NCI-H128 (cell line): ENCODE measurements at regions not wholly inside any gene's neighbourhood (a gene's known extent, or its start where the extent isn't known, plus 50 kb on each side); places are given as distances from the start of the nearest gene placed in this dataset.
"Not testable (repeated sequence)": the region's sequence is repeated elsewhere in the genome, so short reads cannot be mapped to it uniquely, and the experiment has no call there.

Experiments
- DNase-seq: peaks from one replicate; lab custom pipeline; 2025; ENCODE audit not compliant: unreplicated experiment; lab: John Stamatoyannopoulos, UW

DNA sequence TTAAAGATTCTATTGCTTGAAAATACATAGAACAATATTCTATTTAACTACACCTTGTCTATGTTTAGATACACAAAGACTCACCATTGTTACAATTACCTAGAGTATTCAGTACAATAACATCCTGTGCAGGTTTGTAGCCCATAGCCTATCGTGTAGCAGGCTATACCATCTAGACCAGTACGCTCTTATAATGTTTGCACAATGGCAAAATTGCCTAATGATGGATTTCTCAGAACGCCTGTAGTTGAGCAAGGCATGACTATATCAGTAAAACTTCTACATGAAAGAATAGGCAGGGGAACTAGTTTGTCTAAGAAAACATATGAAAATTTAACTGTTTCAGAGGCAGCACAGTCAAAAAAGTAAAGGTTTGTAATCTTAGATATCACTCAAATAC lies 375.9 kb downstream of the DAD1 start:
- DNase-seq: no peak

DNA sequence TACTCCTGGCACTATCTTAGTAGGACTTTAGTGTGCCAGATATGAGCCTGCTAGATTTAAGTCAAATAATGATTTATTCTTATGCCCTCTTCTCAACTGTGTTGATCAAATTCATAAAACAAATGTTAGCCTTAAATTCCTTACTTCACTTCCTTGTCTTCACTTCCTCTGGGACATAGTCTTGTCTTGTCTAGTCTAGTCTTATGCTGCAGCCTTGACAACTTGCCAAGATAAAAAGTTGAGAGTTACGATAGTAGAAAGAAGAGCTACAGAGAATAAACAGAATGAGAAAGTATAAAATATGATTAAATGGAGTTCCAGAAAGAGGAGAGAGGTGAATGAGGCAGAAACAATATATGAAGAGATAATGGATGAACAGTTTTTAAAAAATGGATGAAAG lies 378.1 kb downstream of the DAD1 start:
- DNase-seq: no peak

DNA sequence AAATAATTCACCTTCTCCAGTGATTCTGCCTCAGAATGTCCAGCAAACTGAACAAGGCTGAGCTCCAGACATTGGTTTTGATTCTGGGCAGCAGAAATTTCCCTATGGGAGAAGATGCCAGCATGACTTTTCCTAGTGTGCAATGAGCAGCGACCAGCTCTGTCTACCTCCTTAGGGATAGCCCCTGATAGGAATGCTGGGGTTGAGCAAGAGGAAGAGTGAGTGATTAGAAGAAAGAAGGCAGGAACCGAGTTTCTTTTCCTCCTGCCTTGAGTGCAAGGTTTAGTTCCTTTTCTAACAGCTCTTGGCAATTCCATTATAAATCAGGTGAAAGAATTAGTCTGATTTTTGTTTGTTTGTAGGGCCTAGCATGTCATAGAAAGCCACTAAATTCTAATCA lies 379.0 kb downstream of the DAD1 start:
- DNase-seq: no peak

DNA sequence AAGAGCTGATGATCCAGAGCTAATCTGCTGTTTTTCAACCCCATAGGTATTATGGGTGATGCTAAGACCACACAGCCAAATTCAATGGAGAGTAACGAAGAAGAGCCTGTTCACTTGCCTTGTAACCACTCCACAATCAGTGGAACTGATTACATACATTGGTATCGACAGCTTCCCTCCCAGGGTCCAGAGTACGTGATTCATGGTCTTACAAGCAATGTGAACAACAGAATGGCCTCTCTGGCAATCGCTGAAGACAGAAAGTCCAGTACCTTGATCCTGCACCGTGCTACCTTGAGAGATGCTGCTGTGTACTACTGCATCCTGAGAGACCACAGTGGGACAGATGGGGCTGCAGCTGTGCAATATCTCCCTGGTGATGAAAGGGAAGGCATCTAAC lies 386.0 kb downstream of the DAD1 start:
- no peak for DNase-seq

DNA sequence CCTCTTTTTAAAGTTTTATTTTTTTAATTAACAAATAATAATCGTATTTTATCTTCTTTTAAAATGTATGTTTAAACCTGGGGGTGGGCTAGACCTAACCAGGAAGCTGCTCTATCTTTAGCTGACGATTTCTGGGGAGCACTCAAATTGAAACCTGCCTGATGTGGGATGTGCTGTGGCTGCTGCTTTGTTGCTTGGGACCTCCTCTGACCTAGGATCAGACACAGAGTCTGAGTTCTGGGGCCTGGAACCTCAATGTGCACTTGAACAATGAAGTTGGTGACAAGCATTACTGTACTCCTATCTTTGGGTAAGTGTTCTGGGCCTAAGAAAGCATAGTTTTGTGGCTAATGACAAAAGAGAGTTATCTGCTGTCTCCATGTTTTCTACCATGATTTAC lies 386.7 kb downstream of the DAD1 start:
- no peak for DNase-seq

DNA sequence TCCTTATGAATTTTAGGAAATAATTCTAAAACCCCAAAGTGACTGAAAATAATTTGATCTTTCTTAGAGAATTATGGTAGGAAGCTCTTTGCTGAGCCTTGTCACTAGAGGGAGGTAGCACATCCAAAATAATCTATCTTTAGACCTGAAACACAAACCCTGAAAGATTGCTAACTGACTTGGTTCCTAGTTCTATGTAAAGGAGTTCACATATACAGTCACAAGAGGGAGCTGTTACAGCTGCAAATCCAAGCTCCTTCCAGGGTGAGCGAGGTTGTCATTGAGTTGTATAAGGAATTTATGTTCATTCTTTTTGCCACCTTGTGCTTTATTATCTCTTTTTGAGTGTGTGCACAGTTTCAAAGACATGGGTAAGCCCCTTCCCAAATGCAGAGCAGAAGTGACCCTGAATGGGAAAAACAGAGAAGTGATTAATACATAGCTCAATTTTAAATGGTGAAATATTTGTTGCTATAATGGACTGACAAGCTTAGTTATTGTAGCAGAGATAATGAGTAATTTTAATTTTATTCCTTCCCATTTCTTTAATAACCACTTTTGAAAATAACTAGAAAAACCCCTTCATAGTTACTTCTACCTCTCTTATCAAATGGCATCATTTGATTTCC lies 387.9 kb downstream of the DAD1 start:
- no peak for DNase-seq

DNA sequence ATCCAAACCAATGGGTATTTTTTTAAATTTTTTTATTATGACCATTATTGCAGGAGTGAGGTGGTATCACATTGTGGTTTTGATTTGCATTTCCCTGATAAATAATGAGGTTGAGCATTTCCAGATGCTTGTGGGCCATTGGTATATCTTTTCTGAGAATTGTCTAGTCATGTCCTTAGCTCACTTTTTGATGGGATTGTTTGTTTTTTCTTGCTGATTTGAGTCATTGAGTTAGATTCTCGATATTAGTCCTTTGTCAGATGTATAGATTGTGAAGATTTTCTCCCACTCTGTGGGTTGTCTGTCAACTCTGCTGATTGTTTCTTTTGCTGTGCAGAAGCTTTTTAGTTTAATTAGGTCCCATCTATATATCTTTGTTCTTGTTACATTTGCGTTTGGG lies 388.9 kb downstream of the DAD1 start:
- DNase-seq: not testable (repeated sequence)

DNA sequence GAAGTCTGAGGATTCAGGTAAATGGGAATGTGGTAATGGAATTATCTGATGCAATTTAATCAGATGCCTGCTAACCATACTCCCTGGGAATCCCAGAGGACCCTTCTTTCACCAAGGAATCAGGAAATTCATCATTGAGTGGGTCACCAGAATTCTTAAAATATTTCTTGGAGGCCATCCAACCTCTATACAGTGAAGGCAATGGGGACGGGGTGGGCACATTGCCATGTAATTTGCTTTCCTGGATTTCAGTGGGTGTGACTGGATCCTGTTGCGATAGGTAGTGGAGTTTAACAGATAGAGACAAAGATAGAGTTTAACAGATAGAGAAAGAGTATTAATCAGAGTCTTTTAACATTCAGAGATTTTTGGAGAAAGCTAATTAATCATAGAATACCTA lies 394.4 kb downstream of the DAD1 start:
- no peak for DNase-seq

DNA sequence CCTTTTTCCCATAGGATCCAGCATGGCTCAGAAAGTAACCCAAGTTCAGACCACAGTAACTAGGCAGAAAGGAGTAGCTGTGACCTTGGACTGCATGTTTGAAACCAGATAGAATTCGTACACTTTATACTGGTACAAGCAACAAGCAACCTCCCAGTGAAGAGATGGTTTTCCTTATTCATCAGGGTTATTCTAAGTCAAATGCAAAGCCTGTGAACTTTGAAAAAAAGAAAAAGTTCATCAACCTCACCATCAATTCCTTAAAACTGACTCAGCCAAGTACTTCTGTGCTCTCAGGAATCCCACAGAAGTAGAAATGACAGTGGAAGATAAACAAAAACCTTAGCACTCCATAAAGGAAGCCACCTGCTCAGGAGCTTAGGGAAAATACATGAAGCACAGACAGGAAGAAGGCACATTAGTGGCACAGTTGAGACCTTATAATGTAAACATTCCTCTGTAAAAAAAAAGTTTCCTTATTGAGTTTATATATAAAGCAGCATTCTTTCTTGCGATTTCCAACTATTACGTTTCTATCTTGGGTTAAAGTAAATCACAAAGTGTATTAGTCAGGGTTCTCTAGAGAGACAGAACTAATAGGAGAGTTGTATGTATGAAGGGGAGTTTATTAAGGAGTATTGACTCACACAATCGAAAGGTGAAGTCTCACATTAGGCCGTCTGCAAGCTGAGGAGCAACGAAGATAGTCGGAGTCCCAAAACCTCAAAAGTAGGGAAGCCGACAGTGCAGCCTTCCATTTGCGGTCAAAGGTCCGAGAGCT lies 398.4 kb downstream of the DAD1 start:
- no peak for DNase-seq

DNA sequence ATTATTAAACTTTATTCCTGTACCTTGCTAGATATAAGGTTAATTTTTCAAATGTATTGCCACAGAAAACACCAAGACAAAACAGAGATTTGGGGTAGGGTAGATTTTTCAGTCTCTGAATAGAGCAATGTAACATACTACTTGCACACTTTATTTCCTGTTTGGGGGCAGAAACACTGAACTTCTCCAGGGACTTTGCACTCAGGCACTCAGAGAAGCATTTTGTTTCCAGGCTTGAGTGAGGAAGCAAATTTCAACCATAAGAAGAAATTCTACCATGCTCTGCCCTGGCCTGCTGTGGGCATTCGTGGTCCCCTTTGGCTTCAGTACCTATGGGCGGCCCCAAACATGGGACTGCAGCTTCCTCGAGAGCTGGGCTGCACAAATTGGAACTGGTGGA lies 399.1 kb downstream of the DAD1 start:
- no peak for DNase-seq

DNA sequence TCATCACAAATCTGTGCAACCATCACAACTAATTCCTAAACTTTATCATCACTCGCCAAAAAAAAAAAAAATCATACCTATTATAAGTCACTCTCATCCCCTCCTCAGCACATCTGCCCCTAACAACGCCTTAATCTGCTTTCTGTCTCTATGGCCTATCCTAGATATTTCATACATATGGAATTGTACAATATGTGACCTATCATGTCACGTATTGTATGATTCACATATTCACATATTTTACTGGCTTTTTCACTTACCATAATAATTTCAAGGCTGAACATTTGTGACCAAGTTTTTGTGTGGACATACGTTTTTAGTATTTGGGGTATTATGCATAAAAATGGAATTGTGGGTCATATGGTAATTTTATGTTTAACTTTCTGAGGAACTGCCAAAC lies 400.7 kb downstream of the DAD1 start:
- no peak for DNase-seq

DNA sequence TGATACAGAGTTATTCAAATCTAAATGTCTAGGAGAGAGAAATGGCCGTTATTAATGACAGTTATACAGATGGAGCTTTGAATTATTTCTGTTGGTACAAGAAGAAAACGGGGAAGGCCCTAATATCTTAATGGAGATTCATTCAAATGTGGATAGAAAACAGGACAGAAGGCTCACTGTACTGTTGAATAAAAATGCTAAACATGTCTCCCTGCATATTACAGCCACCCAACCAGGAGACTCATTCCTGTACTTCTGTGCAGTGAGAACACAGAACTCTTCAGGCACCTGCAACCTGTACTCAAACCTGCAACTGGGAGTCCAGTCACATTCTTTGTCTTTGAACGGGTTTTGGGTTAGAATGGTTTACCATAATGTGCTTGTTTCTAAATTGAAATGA lies 403.2 kb downstream of the DAD1 start:
- no peak for DNase-seq

DNA sequence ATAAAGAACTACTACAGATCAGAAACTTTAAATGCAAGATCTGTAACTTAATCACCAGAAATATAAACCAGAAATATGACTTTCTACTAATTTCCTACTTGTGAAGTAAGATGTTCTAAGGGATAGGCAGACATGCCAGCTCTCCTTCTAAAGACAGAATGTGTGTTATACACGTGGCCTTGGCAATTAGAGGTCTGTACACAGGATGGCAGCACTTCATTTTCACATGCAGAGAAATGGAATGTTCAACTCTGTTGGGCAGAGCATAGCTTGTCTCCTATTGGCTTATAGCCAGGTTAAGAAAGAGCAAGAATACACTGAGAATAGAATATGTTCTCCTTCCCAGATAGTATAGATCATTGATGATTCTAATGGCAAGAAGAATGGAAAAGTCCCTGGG lies 403.8 kb downstream of the DAD1 start:
- no peak for DNase-seq

DNA sequence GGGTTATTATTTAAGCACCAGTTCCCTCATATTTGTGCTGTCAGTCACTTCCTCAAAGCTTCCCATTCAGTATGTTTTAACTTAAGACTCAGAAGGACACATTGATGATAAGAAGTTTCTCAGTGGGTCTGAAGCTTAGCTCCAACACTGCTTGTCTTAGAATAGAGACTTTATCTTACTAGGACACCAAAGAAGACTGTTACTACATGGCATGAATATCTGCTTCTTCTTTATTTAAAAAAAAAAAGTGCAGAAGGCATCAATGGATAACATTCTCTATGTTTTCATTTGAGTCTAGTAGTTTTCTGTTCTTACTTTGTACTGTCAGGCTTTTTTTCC lies 404.2 kb downstream of the DAD1 start:
- no peak for DNase-seq

DNA sequence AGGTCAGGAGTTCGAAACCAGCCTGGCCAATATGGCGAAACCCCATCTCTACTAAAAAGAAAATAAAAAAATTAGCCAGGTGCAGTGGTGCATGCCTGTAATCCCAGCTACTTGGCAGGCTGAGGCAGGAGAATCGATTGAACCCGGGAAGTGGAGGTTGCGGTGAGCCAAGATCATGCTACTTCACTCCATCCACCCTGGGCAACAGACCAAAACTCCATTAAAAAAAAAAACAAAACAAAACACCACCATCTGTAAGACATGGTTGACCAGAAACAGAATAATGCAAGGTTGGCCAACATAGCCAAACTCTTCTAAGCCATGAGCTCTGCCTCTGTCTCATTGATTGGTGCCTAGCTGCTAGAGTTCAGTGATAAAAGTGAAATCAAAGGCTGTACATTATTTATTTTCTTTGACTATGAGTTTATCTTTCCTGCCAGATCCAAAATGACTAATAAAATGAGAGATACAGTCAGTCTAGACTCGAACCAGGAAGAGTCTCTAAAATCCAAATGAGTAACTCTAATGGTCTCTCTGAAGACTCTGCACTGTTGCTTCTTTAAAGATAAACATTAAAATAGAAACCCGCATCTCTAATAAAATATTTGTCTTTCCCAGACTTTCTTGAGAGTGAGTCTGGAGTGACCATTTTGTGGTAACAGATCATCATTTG lies 404.7 kb downstream of the DAD1 start:
- DNase-seq: no peak

DNA sequence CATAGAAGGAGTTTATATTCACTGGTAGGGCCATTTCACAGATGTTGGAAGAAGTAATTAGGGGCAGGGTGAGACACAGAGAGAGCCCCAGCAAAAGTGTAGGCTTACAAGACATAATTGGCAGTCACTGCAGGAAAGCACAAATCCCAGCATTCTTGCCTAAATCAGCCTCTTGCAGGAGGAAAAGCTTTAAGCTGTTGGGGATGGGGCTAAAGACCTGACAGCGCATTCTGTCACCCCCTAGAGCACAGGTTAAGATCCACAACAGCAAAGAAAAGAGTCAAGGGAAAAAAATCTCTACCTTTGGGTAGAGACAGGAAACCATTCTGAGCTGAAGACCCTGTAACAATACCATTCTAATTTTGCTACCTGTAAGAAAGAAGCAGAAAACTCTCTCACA lies 409.0 kb downstream of the DAD1 start:
- no peak for DNase-seq

DNA sequence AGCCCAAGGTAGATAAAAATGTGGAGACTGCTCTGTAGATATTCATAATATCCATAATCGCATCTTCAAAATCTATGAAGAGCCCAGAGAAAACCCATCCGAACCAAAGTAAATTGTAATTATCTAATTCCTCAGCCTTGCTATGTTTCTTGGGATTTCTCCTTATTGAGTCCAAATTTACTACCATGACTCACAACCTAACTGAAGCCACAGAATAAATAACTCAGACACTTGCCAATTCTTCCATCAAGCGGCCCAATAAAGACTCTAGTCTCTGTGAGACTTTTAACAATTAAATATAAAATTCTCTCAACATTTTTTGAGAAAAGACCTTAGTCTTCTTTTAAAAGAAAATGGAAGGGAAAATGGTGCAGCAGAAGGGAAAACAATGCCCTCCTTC lies 409.8 kb downstream of the DAD1 start:
- DNase-seq: no peak

DNA sequence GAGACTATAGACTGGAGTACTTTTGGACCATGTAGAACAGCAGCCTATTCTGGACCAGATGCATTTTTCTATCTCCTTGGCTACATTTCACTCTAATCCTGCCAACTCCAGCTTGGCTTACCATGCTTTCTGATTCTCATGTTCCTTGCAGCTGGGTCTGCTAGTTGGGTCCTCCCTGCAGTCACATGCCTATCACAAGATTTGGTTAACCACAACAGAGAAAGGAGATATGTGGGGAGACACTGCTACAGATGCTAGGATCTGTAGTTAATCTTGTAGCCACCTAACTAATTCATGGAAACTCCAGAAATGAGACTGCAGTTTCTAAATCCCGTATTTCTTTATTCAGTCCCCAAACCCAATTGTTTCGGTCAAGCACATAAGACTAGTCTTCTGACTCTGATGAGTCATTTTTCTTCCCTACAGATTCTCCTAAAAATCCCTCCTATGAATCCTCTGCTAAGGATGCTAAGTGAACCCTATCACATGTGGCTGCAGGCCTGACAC lies 410.6 kb downstream of the DAD1 start:
- DNase-seq: no peak

DNA sequence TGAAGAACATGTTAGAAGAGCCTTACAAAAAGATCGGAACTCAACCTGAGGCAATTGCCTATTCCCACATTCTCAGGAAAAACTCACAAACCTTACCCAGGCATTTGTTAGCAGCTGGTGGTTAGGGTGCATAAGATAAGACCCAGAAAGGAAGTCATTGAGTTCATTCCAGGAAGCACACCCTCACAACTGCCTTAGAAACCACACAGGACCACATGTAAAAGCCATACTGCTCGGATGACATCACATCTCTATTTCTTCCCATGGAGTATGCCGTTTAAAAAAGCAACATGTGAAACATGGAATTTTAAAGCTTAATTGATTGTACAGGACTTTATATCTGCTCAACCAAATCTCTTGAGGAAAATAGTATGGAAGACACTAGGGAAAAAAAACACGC lies 411.2 kb downstream of the DAD1 start:
- no peak for DNase-seq

DNA sequence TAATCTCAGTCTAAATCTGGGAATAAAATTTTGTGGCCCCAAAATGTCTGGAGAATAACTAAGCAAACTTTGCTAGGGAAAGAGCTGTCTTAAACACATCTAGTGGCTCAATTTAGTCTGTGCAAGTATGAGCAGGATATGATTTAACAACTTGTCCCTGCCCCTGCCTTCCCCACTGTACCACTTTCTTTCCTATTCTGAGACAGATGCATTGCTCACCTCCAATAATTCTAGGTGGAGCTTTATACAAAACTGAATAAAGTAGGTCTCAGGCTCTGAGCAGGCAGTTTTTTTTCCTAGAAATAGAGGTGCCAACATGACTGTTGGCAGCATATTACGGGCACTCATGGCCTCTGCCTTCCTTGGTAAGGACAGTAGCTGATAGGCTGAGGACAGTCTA lies 412.1 kb downstream of the DAD1 start:
- no peak for DNase-seq

DNA sequence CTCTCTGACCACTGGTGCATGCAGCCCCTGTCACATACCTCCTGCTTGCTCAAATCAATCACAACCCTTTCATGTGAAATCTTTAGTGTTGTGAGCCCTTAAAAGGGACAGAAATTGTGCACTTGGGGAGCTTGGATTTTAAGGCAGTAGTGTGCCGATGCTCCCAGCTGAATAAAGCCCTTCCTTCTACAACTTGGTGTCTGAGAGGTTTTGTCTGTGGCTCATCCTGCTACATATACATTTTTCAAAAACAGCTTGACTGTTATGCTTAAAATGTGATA lies 413.8 kb downstream of the DAD1 start:
- not testable (repeated sequence) for DNase-seq

DNA sequence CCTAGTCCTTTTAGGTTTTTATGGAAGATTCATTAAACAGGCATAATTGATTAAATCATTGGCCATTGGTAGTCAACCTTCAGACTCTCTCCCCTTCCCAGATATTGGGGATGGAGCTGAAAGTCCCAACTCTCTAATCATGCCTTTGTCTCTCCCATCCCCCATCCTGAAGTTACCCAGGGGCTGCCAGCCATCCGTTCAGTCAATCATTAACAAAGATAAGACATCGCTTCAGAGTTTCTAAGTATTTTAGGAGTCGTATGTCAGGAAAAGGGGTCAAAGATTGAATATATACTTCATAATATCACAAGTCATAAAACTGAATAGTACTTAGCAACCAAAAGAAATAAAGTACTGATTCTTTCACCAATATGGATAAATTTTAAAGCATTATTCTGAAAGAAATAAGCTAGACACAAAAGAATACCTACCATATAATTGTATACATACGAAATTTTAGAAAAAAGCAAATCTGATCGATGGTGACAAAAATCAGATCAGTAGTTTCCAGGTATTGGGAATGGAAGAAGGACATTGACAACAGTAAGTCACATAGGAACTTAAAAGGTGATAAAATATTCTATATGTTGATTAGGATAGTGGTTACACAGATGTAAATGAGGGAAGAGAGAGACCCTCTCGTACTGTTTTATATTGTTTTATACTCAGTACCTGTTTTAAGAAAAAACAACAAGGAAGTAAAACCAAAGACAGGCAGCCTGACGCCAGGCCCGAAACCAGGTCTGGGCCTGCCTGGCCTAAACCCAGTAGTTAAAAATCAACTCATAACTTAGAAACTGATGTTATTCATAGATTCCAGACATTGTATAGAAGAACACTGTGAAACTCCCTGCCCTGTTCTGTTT lies 414.4 kb downstream of the DAD1 start:
- DNase-seq: no peak
